Keratinocyte (primary cell): ENCODE measurements at regions not wholly inside any gene's neighbourhood (a gene's known extent, or its start where the extent isn't known, plus 50 kb on each side); places are given as distances from the start of the nearest gene placed in this dataset.

Source experiments
- DNase-seq: peaks from one replicate; pipeline ENCODE4 v3.0.0-alpha.2; 2011; ENCODE audit warnings: low read depth, missing footprints, low spot score
- FAIRE-seq: peaks from 2 replicates; lab custom pipeline; 2011; peaks lifted over from hg19 to GRCh38; lab: Jason Lieb, UNC
- H2AFZ ChIP-seq: 2 replicates; pipeline ENCODE4 v1.6.0; 2012; ENCODE audit warnings: low read length, control low read depth, inconsistent platforms; ENCODE audit not compliant: control insufficient read depth
- H3K27ac ChIP-seq: 2 replicates; pipeline ENCODE4 v1.5.1; 2011; ENCODE audit warnings: low read length; ENCODE audit not compliant: control insufficient read depth, insufficient read depth
- H3K27me3 ChIP-seq: 3 replicates; pipeline ENCODE4 v1.6.0; 2011; ENCODE audit warnings: low read length; ENCODE audit not compliant: control insufficient read depth, insufficient read depth; ENCODE audit errors: extremely low read depth
- H3K36me3 ChIP-seq, 2 experiments: 2 replicates in 1 of 2; 3 replicates in 1 of 2; pipeline ENCODE4 v1.5.1; 2011; ENCODE audit warnings: low read length in 2 of 2, mild to moderate bottlenecking in 1 of 2; ENCODE audit not compliant: control insufficient read depth in 2 of 2, insufficient read depth in 2 of 2; ENCODE audit errors: extremely low read depth in 1 of 2
- H3K4me1 ChIP-seq: 3 replicates; pipeline ENCODE4 v1.5.1; 2011; ENCODE audit warnings: low read length; ENCODE audit not compliant: control insufficient read depth, insufficient read depth; ENCODE audit errors: extremely low read depth
- H3K4me2 ChIP-seq: 3 replicates; pipeline ENCODE4 v1.6.0; 2011; ENCODE audit warnings: low read depth, low read length; ENCODE audit not compliant: control insufficient read depth, insufficient read depth; ENCODE audit errors: extremely low read depth
- H3K4me3 ChIP-seq, 3 experiments: fragments of 200-600 bp in 1 of 3; sonication (generic) in 1 of 3; 2 replicates in 2 of 3; 3 replicates in 1 of 3; pipeline ENCODE4 v1.5.1; 2011 to 2016; ENCODE audit warnings: low read length in 3 of 3, mild to moderate bottlenecking in 3 of 3, control low read depth in 2 of 3, inconsistent platforms in 1 of 3, low read depth in 1 of 3, mixed read lengths in 1 of 3, mixed run types in 1 of 3, moderate library complexity in 1 of 3; ENCODE audit not compliant: control insufficient read depth in 2 of 3, insufficient read depth in 2 of 3; ENCODE audit errors: extremely low read depth in 1 of 3
- H3K79me2 ChIP-seq: 2 replicates; pipeline ENCODE4 v1.6.0; 2012; ENCODE audit warnings: low read length; ENCODE audit not compliant: control insufficient read depth, insufficient read depth
- H3K9ac ChIP-seq: 3 replicates; pipeline ENCODE4 v1.6.0; 2011; ENCODE audit warnings: low read length; ENCODE audit not compliant: control insufficient read depth, insufficient read depth; ENCODE audit errors: extremely low read depth
- H3K9me1 ChIP-seq: 3 replicates; pipeline ENCODE4 v1.6.0; 2011; ENCODE audit warnings: low read length; ENCODE audit not compliant: control insufficient read depth, insufficient read depth; ENCODE audit errors: extremely low read depth
- H3K9me3 ChIP-seq: 2 replicates; pipeline ENCODE4 v1.5.1; 2012; ENCODE audit warnings: low read depth, low read length; ENCODE audit not compliant: control insufficient read depth
- H4K20me1 ChIP-seq: 3 replicates; pipeline ENCODE4 v1.6.0; 2011; ENCODE audit warnings: low read length; ENCODE audit not compliant: control insufficient read depth, insufficient read depth; ENCODE audit errors: extremely low read depth
- EZH2 ChIP-seq: IDR thresholded peaks from one replicate; pipeline ENCODE4 v1.6.1; 2012; ENCODE audit warnings: inconsistent platforms, mild to moderate bottlenecking, low read length, moderate library complexity
- dilution Hi-C: fragments of 300-500 bp; cut with MboI; formaldehyde crosslinking; loops from one replicate; pipeline ENCODE4 v1.7.0; 2020; ENCODE audit warnings: low sequenced_read_pairs; ENCODE audit not compliant: extremely low pct_ligation_motif_present
- TF ChIP-seq, protein P1 (sequence below), 3 experiments: IDR thresholded peaks in 1 of 3; conservative IDR thresholded peaks in 1 of 3; optimal IDR thresholded peaks in 1 of 3; 2 replicates in 2 of 3; 3 replicates in 1 of 3; pipeline versions ENCODE3 to v1.5.1; 2011; ENCODE audit warnings: low read length in 3 of 3, mild to moderate bottlenecking in 3 of 3, moderate library complexity in 2 of 3, control low read depth in 1 of 3, inconsistent platforms in 1 of 3; ENCODE audit not compliant: insufficient read depth in 2 of 3; ENCODE audit errors: extremely low read depth in 1 of 3

DNA sequence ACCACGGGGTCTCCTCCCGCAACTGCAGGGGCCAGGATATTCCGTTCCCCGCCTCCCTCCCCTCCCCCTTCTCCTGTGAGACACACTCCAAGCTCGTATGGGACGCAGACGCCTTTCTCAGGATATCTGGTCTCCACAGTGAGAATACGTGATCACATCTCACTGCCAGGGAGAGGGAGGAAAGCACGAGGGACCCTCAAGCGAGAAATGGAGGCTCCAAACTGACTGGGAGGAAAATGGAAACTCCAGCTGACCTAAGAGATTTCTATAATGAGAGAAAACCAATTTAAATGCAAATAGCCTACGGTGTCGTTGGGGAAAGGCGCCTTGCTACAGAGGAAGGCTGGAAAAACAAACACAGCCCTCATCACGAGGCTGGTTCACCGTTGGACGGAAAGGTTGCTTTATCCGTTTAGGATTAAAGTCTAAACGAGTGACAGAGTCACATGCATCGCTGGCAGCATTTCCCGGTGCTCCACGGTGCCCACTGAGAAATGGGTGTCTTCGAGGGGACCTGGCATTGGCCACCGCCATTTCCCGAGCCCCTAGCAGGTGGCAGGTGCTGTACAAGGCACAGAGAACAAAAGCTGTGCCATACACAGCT, 116.9 kb upstream of the CPEB4 start:
- Histone ChIP-seq H3K9ac (no peak overlapping the region), H3K79me2 (no peaks in the 10 kb centered on the region), H3K4me1 (peaks cover 2% of the 10 kb centered on the region), H4K20me1 (no peaks in the 10 kb centered on the region), H3K9me3 (no peaks in the 10 kb centered on the region), H3K4me2 (no peak overlapping the region), H3K36me3 (no peaks in the 10 kb centered on the region), H3K9me1 (no peaks in the 10 kb centered on the region), H3K27ac (no peak overlapping the region), H3K27me3 (no peaks in the 10 kb centered on the region), H2AFZ (no peak overlapping the region), H3K4me3 (no peak overlapping the region)
- FAIRE-seq (no peak), DNase-seq (no peak)
- no peak for TF ChIP-seq EZH2
- TF ChIP-seq, protein P1, sequence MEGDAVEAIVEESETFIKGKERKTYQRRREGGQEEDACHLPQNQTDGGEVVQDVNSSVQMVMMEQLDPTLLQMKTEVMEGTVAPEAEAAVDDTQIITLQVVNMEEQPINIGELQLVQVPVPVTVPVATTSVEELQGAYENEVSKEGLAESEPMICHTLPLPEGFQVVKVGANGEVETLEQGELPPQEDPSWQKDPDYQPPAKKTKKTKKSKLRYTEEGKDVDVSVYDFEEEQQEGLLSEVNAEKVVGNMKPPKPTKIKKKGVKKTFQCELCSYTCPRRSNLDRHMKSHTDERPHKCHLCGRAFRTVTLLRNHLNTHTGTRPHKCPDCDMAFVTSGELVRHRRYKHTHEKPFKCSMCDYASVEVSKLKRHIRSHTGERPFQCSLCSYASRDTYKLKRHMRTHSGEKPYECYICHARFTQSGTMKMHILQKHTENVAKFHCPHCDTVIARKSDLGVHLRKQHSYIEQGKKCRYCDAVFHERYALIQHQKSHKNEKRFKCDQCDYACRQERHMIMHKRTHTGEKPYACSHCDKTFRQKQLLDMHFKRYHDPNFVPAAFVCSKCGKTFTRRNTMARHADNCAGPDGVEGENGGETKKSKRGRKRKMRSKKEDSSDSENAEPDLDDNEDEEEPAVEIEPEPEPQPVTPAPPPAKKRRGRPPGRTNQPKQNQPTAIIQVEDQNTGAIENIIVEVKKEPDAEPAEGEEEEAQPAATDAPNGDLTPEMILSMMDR (optimal IDR thresholded peaks at IDR 0.05 in 1 of 3, IDR thresholded peaks at IDR 0.05 in 1 of 3, conservative IDR thresholded peaks at IDR 0.05 in 1 of 3; ENCODE audit: extremely low read depth in 1 of 3, insufficient read depth in 2 of 3, low read length in 3 of 3): no peak
- dilution Hi-C loops: no loop called here

DNA sequence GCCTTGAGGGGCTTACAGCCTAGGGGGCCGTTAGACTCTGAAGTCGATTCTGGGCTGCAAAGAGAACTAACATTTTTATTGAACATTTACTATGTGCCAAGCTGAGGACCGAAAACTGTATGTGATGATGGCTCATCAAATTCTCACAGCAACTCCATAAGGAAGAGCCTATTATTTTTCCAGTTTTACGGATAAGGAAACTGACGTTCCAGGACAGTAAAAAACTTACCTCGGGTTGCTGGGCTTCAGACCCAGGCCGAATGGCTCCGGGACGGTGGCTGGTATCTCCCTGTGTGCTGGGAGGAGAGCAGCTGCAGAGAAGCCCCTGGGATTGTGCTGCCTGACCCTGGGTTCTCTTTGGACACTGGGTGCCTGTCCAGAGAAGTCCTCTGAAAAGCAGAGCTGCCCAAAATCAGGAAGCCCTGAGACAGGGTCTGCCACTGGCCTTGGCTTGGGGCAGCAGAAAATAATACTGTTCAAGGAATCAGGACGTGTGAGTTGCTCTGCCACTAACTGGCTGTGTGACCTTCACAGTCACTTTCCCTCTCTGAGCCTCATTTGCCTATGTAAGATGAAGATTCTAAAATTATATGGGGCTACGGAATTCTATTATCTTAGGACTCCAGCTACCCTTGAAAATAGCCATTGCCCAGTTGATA, 116.3 kb upstream of the CPEB4 start:
- Histone ChIP-seq H3K9me3 (no peaks in the 10 kb centered on the region), H3K4me3 (no peak overlapping the region), H4K20me1 (no peaks in the 10 kb centered on the region), H3K27me3 (no peaks in the 10 kb centered on the region), H3K79me2 (no peaks in the 10 kb centered on the region), H3K9ac (no peak overlapping the region), H3K4me2 (no peak overlapping the region), H3K36me3 (no peaks in the 10 kb centered on the region), H3K27ac (no peak overlapping the region), H2AFZ (no peak overlapping the region), H3K9me1 (no peaks in the 10 kb centered on the region), H3K4me1 (no peaks in the 10 kb centered on the region)
- DNase-seq (no peak), FAIRE-seq (no peak)
- dilution Hi-C loops: no loop called here
- no peak for TF ChIP-seq EZH2
- TF ChIP-seq, protein P1 (optimal IDR thresholded peaks at IDR 0.05 in 1 of 3, IDR thresholded peaks at IDR 0.05 in 1 of 3, conservative IDR thresholded peaks at IDR 0.05 in 1 of 3; ENCODE audit: extremely low read depth in 1 of 3, insufficient read depth in 2 of 3, low read length in 3 of 3): no peak
